ENCODE measurements at regions not wholly inside any gene's neighbourhood (a gene's known extent, or its start where the extent isn't known, plus 50 kb on each side); places are given as distances from the start of the nearest gene placed in this dataset.

GRCh38 chr1:58249737-58250586 lies 296.6 kb downstream of the OMA1 start:
- no peak for TF ChIP-seq CTCF (IDR thresholded peaks at IDR 0.05)
- no peak for TF ChIP-seq POLR2A (IDR thresholded peaks at IDR 0.05)

Data from Peyer's patch (tissue), 4 donors.